Chondrocyte (in vitro differentiated cells): ENCODE measurements at regions not wholly inside any gene's neighbourhood (a gene's known extent, or its start where the extent isn't known, plus 50 kb on each side); places are given as distances from the start of the nearest gene placed in this dataset.

Source experiments
- DNase-seq: peaks from one replicate; pipeline ENCODE4 v3.0.0; 2021; ENCODE audit warnings: mixed read lengths, low spot score
- H3K27ac Mint-ChIP-seq: one replicate; pipeline ENCODE4 v1.8.0; 2021; ENCODE audit warnings: mild to moderate bottlenecking, moderate library complexity, mixed read lengths; ENCODE audit not compliant: unreplicated experiment
- H3K27me3 Mint-ChIP-seq: 2 replicates; pipeline ENCODE4 v1.8.0; 2021; ENCODE audit warnings: low read depth, mixed read lengths
- H3K36me3 Mint-ChIP-seq: 2 replicates; pipeline ENCODE4 v1.8.0; 2021; ENCODE audit warnings: low read depth, mixed read lengths
- H3K4me1 Mint-ChIP-seq: 2 replicates; pipeline ENCODE4 v1.8.0; 2021; ENCODE audit warnings: low read depth, mild to moderate bottlenecking, mixed read lengths
- H3K4me3 Mint-ChIP-seq: one replicate; pipeline ENCODE4 v1.8.0; 2021; ENCODE audit warnings: mild to moderate bottlenecking, moderate library complexity, mixed read lengths; ENCODE audit not compliant: unreplicated experiment
- H3K9me3 Mint-ChIP-seq: 2 replicates; pipeline ENCODE4 v1.8.0; 2021; ENCODE audit warnings: low read depth, mixed read lengths
- TF ChIP-seq, protein P1 (sequence below): fragments of 200-600 bp; sonication (generic); IDR thresholded peaks from 2 replicates; pipeline ENCODE4 v1.5.0; 2021; ENCODE audit warnings: antibody characterized with exemption, mild to moderate bottlenecking, moderate library complexity

DNA sequence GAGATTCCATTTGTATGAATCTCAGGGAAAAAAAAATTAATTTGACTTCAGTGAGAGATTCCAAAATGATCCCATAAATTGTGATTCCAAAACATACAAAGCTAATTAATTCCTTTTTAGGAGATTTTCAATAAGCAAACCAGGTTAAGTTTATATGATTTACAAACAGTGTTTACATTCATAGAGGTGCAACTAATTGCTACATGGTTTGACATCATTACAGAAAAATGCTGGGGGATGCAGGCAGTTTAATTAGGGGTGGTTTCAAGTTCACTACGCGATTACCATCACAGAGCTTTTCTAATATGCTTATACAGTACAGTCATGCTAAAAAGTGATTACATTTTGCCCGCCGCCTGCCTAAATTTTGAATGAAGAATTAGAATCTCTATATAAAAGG is 143.2 kb upstream of the MGMT start:
- no peak for DNase-seq
- H3K4me1 Mint-ChIP-seq: no peaks in the 10 kb centered on the region
- H3K27ac Mint-ChIP-seq: no peak overlapping the region
- TF ChIP-seq, protein P1, sequence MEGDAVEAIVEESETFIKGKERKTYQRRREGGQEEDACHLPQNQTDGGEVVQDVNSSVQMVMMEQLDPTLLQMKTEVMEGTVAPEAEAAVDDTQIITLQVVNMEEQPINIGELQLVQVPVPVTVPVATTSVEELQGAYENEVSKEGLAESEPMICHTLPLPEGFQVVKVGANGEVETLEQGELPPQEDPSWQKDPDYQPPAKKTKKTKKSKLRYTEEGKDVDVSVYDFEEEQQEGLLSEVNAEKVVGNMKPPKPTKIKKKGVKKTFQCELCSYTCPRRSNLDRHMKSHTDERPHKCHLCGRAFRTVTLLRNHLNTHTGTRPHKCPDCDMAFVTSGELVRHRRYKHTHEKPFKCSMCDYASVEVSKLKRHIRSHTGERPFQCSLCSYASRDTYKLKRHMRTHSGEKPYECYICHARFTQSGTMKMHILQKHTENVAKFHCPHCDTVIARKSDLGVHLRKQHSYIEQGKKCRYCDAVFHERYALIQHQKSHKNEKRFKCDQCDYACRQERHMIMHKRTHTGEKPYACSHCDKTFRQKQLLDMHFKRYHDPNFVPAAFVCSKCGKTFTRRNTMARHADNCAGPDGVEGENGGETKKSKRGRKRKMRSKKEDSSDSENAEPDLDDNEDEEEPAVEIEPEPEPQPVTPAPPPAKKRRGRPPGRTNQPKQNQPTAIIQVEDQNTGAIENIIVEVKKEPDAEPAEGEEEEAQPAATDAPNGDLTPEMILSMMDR: no peak
- no peaks in the 10 kb centered on the region for H3K36me3 Mint-ChIP-seq
- H3K27me3 Mint-ChIP-seq: peaks cover 8% of the 10 kb centered on the region
- H3K4me3 Mint-ChIP-seq: no peak overlapping the region
- H3K9me3 Mint-ChIP-seq: peaks cover 11% of the 10 kb centered on the region

DNA sequence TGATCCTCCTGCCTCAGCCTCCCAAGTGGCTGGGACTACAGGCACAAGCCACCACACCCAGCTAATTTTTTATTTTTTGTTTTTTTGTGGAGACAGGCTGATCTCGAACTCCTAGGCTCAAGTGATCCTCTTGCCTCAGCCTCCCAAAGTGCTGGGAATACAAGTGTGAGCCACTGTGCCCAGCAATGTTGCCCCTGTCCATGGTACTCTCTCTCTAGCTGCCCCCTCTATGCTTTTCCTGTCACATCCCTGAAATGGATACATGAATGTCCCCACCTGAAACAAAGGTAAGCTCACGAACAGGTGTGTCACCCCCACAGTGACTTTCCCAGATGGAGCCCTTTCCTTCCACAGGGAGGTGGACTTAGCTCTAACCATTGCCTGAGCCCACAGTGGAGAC is 141.1 kb upstream of the MGMT start:
- peaks cover 11% of the 10 kb centered on the region for H3K27me3 Mint-ChIP-seq
- H3K36me3 Mint-ChIP-seq: no peaks in the 10 kb centered on the region
- DNase-seq: no peak
- TF ChIP-seq, protein P1: no peak
- no peaks in the 10 kb centered on the region for H3K4me1 Mint-ChIP-seq
- H3K9me3 Mint-ChIP-seq: no peaks in the 10 kb centered on the region
- H3K27ac Mint-ChIP-seq: no peak overlapping the region
- H3K4me3 Mint-ChIP-seq: no peak overlapping the region

DNA sequence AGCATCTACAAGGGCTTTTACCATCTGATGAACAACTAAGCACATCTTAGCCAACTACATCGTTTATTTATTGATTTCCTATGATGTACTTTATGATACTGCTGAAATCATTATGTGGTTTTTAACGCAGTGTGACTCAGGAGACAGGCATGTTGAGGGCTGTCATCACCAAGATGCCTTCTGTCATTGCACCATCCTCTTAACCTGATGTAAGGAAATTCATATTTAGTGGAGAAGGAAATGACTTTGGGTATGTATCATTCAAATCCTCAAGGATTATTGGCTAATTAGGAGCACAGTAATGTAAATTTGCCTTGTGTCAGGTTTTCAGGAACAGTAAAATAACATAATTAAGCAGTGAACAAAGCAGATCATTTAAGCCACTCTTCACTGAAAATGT is 138.5 kb upstream of the MGMT start:
- H3K9me3 Mint-ChIP-seq: no peaks in the 10 kb centered on the region
- DNase-seq: no peak
- TF ChIP-seq, protein P1: no peak
- H3K27me3 Mint-ChIP-seq: peaks cover 8% of the 10 kb centered on the region
- no peak overlapping the region for H3K27ac Mint-ChIP-seq
- H3K4me3 Mint-ChIP-seq: no peak overlapping the region
- H3K4me1 Mint-ChIP-seq: no peaks in the 10 kb centered on the region
- no peaks in the 10 kb centered on the region for H3K36me3 Mint-ChIP-seq

DNA sequence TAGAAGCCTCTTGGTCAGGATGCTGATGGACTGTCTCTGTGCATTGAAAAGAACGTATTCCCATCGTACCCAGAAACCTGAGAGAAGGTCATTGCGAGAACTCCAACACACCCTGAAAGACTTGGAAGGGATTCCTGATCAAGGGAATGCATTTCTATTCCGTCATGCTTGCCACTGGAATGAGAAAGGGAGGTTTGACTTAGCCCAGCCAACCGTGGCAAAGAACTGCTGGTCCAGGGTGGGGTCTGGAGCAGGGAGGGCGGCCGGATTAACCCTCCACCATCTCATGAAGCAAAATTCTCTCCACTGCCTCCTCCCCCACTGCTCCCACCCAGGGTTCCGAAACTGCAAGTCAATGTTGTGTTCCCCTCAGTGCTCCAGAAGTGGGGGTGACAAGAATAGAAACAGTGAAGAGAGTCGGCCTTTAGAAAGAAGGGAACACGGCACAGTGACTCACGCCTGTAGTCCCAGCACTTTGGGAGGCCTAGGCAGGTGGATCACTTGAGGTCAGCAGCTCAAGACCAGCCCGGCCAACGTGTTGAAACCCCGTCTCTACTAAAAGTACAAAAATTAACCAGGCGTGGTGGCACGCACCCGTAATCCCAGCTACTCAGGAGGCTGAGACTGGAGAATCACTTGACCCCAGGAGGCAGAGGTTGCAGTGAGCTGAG is 137.5 kb upstream of the MGMT start:
- Mint-ChIP-seq H3K27me3 (peaks cover 13% of the 10 kb centered on the region), H3K36me3 (no peaks in the 10 kb centered on the region), H3K9me3 (no peaks in the 10 kb centered on the region), H3K27ac (no peak overlapping the region), H3K4me3 (no peak overlapping the region), H3K4me1 (no peaks in the 10 kb centered on the region)
- TF ChIP-seq, protein P1: no peak
- no peak for DNase-seq

DNA sequence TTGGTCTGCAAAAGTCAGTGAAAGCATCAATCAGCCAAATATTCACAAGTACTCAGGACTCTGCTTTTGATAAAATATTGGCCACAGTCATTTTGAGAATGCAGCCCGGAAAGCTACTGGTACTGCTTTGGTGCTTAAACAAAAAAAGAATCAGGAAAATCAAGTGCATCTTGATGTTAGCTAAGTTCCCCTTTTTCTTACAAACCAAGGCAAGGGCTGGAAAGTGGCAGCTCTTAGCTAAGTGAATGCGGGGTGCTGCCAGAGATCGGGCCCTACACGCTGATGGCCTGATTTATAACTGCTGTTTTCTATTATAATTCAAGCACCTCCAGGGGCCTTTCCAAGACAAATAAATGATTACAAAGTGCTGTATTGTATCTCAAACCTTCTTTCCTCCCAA is 136.8 kb upstream of the MGMT start:
- H3K27ac Mint-ChIP-seq: no peak overlapping the region
- TF ChIP-seq, protein P1: no peak
- H3K27me3 Mint-ChIP-seq: peaks cover 13% of the 10 kb centered on the region
- no peak overlapping the region for H3K4me3 Mint-ChIP-seq
- H3K36me3 Mint-ChIP-seq: no peaks in the 10 kb centered on the region
- no peaks in the 10 kb centered on the region for H3K4me1 Mint-ChIP-seq
- H3K9me3 Mint-ChIP-seq: no peaks in the 10 kb centered on the region
- no peak for DNase-seq
